Nucleus accumbens (tissue), 56 donors: ENCODE measurements at regions not wholly inside any gene's neighbourhood (a gene's known extent, or its start where the extent isn't known, plus 50 kb on each side); places are given as distances from the start of the nearest gene placed in this dataset.
"Not testable (repeated sequence)": the region's sequence is repeated elsewhere in the genome, so short reads cannot be mapped to it uniquely, and the experiment has no call there.

ENCODE experiments used
- DNase-seq, 56 donors: peaks; one replicate each; lab custom pipeline; 2025; lab: John Stamatoyannopoulos, UW

GRCh38 chr1:58929671-58930325, 146.0 kb upstream of the JUN start:
- DNase-seq: no peak

- DNase-seq: no peak
Observed at GRCh38 chr1:58931024-58931423, 147.2 kb upstream of the JUN start.

- DNase-seq: no peak
Observed at GRCh38 chr1:58931756-58932155, 147.9 kb upstream of the JUN start.

DNA sequence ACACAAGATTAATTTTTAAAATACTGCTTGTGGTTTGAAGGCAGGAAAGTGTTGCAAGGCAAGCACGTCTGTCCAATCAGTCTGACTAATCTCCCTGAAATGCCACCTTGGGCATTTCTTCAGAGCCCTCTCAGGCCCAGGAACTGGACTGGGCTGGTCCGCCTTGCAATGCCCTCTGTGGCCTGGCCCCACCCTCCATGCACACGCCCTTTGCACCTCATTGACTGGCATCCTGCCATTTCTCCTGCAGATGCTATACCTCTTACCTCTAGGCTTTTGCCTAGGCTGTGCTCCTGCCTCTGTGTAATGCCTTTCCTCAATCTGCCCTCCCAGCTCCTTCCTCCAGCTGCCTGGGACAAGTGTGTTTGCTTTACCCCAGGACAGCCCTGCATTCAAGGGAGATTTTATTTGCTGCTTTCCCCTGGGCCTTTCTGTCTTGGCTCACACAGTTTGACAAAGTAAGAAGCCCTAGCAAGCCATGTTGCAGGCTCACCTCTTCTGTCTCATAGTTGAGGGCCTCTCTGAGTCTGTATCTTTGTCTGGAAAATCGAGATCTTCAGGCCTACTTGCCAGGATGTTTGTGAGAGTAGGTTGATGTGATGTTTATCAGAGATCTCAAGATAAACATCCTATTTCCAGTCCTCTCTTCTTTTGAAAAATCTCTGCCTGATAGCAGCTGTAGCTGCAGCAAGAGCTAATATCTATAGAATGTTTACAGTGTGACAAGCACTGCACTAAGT, 149.2 kb upstream of the JUN start:
- DNase-seq: no peak

DNA sequence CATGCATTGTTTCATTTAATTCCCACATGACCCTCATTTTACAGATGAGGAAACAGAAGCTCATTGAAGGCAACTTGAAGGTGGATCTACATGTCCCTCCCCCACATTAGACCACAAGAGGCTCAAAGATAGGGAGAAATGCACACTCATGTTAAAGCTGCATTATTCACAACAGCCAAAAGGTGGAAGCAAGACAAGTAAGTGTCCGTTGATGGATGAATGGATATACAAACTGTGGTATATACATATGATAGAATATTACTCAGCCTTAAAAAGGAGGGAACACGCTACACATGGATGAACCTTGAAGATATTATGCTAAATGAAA, 149.7 kb upstream of the JUN start:
- no peak for DNase-seq

- DNase-seq: no peak
Observed at GRCh38 chr1:58934706-58935105, 150.9 kb upstream of the JUN start.

DNA sequence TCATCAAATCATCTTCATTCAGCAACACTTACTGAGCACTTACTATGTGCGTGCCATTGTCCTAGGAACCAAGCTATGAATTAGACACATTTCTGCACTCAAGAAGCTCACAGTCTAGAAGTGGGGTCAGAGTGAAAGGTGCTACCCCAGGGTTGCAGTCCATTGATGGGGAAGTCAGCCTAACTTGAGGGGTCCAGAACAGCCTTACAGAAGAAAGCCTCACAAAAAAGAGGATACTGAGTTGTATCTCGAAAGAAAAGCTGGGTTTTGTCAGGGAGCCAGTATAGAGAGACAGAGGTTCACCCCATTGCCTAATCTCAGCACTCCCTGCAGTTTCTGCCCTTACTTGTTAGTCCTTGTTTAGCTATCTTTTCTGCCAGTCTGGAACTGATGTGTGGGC, 153.1 kb upstream of the JUN start:
- DNase-seq: no peak

DNA sequence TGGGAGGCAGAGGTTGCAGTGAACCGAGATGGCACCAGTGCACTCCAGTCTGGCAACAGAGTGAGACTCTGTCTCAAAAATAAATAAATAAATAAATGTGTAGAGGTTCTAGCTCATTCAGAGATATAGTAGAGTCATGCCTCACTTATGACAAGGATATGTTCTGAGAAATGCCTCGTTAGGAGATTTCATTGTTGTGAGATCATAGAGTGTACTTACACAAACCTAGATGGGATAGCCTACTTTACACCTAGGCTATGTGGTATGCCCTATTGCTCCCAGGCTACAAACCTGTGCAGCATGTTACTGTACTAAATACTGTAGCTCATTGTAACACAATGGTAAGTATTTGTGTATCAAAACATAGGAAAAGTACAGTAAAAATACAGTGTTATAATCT, 155.3 kb upstream of the JUN start:
- no peak for DNase-seq

DNA sequence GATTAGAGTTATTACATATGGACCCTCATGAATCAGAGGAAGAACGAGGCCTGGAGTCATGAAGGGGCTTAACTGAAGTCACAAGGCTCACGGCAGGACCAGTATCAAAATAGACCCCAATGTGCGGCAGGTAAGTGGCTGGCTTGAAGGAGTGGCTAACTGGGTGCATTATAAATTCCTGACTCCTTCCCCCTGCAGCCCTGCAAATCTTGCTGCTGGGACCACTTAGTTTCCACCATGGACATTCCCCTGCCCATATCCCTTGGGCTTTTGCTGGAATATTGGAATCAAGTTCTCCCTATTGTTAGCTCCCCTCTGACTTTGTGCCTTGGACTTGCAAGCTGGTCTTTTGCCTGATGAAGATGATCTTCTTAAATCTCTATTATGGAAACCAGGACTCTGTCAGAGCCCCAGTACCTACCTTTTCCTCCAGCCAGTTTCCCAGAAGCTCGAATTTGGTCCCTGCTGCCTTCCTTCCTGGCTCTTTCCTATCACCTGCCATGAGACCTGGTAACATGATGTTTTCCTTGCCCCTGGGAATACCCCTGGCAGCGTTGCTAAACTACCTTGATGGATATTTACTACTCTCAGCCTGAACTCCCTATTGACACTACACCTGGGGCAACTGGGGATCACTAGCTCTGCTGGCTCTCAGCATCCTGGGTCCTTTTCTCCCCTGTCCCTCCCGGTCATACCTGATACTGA, 156.0 kb upstream of the JUN start:
- DNase-seq: no peak

DNA sequence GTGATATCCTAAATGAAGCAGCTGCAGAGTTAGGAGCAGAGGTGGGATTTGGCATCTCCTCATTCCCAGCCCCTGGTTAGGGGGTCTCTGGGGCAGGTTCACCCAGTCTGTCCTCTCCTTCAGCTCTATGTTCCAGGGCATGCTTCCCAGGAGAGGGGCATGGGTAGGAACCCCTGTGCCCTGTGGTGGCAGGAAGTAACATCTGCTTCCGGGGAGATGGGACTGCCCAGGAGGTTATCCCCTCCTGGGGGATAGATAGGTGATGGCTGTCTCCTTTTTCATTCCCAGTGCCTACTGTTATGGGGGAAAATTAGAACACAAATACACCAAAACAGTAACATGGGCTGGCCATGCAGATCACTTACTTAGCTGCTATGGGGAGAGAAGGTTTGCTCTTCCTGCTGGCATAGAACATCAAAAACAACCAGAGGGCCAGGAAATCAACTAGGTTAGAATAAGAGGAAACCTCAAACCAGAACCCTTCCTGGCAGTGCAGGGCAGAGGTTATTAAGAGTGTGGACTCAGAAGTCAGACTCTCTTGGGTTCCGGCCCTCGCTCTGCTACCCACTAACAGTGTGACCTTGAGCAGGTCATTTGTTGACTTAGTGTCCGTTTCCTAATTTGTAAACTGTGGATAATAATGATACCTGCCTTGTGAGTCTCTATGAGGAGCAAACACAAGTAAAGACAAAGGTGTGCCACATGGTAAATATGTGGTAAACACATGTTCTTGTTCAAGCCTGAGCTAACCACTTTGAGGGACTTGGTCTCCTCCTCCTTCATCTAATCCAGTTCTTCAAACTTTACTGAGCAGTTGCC, 157.8 kb upstream of the JUN start:
- DNase-seq: no peak

DNA sequence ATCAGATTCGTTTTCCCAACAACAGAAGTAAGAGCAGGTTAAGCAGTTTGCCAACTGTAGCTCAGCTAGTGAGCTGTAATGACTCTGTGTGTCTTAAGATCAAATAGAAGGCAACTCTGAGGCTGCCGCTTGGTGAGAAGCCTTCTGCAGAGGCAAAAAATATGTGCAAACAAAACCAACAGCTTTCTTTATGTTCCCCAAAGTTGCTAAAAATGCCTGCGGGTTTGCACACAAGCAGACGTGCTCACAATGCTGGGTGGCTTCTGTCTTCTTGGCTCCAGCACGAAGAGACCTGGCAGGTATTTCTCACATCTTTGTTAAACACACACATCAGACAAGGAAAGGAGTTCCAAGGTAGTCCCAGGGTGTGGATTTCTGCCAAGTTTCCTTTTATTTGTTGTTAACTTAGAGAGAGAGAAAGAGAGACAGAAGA, 158.9 kb upstream of the JUN start:
- no peak for DNase-seq

- no peak for DNase-seq
Observed at GRCh38 chr1:58943776-58944175, 159.9 kb upstream of the JUN start.

GRCh38 chr1:58944439-58944838, 160.6 kb upstream of the JUN start:
- no peak for DNase-seq

DNA sequence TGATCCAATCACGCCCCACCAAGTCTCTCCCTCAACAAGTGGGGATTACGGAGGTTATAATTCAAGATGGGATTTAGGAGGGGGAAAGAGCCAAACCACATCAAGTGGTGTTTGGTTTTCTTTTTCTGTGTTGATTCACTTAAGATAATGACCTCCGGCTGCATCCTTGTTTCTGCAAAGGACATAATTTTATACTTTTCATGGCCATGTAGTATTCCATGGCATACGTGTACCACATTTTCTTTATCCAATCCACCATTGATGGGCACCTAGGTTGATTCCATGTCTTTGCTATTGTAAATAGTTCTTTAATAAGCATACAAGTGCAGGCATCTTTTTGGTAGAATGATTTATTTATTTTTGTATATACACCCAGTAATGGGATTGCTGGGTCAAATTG, 162.5 kb upstream of the JUN start:
- no peak for DNase-seq

GRCh38 chr1:58948671-58949070, 164.8 kb upstream of the JUN start:
- no peak for DNase-seq

DNA sequence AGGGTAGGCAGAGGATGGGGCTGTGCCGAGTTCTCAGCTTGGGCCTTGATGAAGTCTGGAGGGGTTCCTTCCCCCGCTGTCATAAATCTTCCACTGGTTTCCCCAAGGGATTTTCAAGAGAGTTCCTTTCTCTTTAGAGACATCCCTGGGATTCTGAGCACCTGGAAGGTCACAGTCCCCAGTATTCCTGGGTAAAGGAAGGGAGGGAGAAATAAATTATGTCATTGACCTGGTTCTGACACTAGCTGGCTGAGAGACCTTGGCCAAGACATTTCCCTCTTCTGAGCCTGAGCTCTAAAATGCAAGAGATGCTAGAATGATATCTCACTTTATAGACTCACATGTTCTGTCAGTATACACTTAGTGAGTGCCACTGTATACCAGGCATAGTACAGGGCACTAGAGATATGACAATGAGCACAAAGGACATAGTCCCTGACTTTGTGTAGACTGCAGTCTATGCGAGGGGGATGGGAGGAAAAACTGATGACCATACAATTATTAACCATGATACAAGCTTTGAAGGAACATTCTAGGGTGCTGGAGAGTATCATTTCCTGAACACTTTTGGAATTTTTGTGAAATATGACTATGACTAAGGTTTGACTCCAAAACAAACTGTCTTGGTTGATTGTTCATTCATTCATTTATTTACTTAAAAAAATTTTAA, 165.8 kb upstream of the JUN start:
- DNase-seq: no peak

DNA sequence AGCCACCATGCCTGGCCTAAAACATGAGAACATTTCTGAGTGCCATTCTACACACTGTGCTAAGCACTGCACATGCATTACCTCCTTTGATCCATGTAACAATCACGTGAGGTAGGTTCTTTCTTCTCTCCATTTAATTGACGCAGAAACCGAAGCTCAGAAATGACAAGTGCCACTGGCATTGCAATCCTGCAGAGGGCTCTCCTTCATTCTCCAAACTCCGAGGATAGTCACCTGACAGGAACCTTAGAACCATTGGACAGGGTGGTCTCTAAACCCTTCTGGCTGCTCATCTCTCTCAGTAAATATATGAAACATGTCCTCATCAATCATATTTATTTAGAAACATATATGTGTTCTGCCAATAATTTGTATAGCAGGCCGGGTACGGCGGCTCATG, 167.1 kb upstream of the JUN start:
- DNase-seq: no peak

DNA sequence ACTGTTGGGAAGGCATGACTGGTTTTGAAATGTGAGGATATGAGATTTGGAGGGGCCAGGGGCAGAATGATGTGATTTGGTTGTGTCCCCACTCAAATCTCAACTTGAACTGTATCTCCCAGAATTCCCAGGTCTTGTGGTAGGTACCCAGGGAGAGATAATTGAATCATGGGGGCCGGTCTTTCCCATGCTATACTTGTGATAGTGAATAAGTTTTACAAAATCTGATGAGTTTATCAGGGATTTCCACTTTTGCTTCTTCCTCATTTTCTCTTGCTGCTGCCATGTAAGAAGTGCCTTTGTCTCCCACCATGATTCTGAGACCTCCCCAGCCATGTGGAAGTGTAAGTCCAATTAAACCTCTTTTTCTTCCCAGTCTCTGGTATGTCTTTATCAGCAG, 170.1 kb upstream of the JUN start:
- not testable (repeated sequence) for DNase-seq

DNA sequence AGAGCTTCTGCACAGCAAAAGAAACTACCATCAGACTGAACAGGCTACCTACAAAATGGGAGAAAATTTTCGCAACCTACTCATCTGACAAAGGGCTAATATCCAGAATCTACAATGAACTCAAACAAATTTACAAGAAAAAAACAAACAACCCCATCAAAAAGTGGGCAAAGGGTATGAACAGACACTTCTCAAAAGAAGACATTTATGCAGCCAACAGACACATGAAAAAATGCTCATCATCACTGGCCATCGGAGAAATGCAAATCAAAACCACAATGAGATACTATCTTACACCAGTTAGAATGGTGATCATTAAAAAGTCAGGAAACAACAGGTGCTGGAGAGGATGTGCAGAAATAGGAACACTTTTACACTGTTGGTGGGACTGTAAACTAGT, 179.4 kb upstream of the JUN start:
- DNase-seq: not testable (repeated sequence)

- DNase-seq: no peak
Observed at GRCh38 chr1:58964428-58964827, 180.6 kb upstream of the JUN start.

GRCh38 chr1:58964880-58965279, 181.0 kb upstream of the JUN start:
- no peak for DNase-seq
